ENCODE measurements at regions not wholly inside any gene's neighbourhood (a gene's known extent, or its start where the extent isn't known, plus 50 kb on each side); places are given as distances from the start of the nearest gene placed in this dataset.

GRCh38 chr10:55747244-55747643 lies 613.8 kb downstream of the ZWINT start:
- TF ChIP-seq CTCF (conservative IDR thresholded peaks at IDR 0.05) (no peak), EZH2 (IDR thresholded peaks at IDR 0.05; ENCODE audit: low read depth) (no peak)
